Ecto neural progenitor cell (in vitro differentiated cells): ENCODE measurements at regions not wholly inside any gene's neighbourhood (a gene's known extent, or its start where the extent isn't known, plus 50 kb on each side); places are given as distances from the start of the nearest gene placed in this dataset.
"Not testable (repeated sequence)": the region's sequence is repeated elsewhere in the genome, so short reads cannot be mapped to it uniquely, and the experiment has no call there.

Experiments used
- DNase-seq: peaks from one replicate; pipeline ENCODE4 v3.0.0-alpha.2; 2018; ENCODE audit warnings: low spot score

GRCh38 chr20:52049001-52049731 is 142.4 kb downstream of the ZFP64 start:
- peak; percentile 67 for DNase-seq

DNA sequence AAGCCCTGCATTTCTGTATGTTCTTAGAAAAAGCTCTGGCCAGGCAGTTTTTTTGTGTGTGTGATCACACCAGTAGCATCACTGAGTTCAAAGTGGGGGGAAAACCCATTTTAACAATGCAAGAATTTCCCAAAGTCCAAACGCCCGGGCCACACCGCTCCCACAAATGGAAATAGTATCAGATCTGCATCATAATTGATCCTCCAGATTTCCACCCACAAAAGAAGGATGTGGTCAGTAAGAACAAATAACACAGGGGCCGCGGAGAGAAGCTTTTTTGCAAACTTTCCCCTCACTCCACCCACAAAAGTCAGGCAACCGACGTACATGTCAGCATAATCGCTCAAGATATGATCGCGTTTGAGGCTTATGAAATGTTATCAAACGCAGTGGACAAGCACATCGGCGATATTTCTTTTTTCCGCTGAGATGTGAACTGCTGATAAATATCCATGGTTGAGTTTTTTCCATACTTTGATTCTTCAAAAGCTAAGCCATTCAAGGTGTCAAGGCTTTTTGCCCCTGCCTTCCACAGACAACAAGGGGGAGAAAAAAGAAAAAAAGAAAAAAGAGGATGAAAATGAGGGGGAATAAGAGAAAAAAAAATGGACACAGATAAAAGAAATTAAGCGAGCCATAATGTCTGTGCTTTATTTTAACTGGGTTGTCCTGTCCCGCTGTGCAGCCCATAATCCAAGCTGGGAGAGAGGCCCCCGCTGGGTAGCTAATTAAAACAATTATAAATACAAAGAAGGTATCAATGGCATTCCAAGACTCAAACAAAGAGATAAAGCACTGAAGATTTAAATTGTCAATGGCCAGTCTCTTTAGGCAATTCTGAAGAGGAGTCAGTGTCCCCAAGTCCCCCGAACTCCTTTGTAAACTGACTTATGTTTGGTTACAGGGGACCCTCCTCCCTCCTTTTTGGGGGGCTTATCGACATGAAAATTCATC is 143.5 kb downstream of the ZFP64 start:
- DNase-seq, result peak; percentile 58

DNA sequence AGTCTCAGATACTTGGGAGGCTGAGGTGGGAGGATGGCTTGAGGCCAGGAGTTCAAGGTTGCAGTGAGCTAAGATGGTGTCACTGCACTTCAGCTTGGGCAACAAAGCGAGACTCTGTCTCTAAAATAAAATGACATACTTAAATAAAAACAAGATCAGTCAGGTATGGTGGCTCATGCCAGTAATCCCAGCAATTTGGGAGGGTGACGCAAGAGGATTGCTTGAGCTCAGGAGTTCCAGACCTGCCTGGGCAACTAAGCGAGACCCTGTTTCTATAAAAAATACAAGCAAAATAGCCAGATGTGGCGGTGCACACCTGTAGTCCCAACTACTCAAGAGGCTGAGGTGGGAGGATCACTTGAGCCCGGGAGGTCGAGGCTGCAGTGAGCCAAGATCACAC is 149.6 kb downstream of the ZFP64 start:
- DNase-seq, result no peak

- DNase-seq, result no peak
Observed at GRCh38 chr20:52039790-52040189, 151.8 kb downstream of the ZFP64 start.

DNA sequence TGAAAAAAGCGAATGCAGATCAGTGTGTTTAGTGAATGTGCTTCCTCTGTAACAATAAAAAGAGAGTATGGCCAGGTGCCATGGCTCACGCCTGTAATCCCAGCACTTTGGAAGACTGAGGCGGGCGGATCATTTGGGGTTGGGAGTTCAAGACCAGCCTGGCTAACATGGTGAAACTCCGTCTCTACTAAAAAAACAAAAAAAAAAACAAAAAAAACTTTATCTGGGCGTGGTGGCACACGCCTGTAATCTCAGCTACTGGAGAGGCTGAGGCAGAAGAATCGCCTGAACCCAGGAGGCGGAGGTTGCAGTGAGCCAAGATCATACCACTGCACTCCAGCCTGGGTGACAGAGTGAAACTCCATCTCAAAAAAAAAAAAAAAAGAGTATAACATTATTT is 152.9 kb downstream of the ZFP64 start:
- DNase-seq, result not testable (repeated sequence)

GRCh38 chr20:52037370-52037769 is 154.2 kb downstream of the ZFP64 start:
- DNase-seq, result no peak

DNA sequence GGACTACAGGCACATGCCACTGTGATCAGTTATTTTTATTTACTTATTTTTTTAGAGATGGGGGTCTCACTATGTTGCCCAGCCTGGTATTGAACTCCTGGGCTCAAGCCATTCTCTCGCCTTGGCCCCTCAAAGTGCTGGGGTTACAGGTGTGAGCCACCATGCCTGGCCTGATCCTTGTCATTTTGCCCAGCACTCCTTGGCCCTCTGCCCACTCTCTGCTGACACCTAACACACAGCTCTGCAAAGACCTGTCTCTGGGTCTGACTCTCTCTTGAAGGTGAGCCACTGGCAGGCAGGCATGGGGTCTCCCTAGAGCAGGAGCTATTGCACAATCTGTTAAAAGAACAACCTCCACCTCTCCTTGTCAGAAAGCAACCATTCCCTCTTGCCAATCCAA is 155.6 kb downstream of the ZFP64 start:
- no peak for DNase-seq

- no peak for DNase-seq
Observed at GRCh38 chr20:52035498-52035897, 156.1 kb downstream of the ZFP64 start.

GRCh38 chr20:52034581-52034980 is 157.0 kb downstream of the ZFP64 start:
- no peak for DNase-seq

- no peak for DNase-seq
Observed at GRCh38 chr20:52033313-52033712, 158.3 kb downstream of the ZFP64 start.

GRCh38 chr20:52032304-52032683 is 159.3 kb downstream of the ZFP64 start:
- not testable (repeated sequence) for DNase-seq

DNA sequence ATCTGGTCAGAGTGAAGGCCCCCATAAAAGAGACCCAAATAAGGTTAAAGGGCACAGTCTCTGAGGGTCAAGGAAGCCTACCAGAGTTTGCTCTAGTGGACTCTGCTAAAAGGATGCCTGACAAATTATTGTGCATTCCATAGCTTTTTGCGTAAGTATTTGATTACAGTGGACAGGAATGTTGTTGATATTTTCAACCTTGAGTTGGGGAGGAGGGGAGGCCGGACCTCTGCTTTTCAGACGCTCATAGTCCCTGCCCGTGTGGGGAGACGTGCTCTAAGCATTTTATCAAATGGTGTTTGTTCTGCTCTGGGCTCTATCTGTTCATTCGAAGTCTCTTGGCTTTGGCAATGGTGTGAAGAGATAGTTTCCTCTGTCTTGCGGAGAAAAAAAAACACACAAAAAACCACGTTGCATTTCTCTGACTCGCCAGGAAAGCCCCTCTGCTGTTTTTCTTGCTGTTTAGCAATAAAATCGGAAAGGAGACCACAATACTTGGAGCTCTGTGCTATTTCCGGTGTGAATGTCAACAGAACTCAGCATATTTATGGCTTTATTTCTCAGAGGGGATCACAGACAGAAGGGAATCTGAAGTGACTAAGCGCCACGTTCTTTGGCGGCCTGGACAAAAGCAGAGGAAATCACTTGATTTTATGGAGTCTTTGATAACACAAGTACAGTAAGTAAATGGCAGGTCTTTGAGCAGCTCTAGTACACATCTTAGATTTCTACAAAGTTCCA is 159.8 kb downstream of the ZFP64 start:
- no peak for DNase-seq

DNA sequence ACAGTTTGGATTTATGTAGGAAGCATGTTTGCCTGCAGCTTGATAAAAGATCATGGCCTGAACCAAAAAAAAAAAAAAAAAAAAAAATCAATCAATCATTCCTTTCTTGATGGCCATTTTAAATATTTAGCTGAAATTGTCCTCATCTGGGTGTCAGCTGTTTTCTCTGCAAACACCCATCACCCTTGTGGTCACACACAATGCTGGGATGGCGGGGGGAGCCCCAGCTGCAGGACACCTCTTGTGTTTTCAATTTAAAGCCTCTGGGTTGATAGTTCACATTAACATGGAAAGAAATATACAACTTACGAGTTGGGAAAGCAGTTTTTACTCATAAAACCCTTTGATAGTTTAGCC is 160.4 kb downstream of the ZFP64 start:
- no peak for DNase-seq

DNA sequence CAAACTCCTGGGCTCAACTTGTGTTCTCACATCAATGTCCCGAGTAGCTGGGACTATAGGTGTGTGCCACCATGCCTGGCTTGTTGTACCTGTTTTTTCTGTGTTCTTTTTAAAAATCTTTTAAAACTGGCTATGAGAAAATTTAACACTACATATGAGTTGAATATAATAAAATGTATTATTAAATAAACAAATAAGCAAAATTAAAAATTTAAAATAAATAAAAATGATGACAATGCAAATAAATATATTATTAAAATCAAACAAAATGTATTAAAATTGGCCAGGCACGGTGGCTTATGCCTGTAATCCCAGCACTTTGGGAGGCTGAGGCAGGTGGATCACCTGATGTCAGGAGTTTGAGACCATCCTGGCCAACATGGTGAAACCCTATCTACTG is 162.4 kb downstream of the ZFP64 start:
- DNase-seq, result not testable (repeated sequence)

- no peak for DNase-seq
Observed at GRCh38 chr20:52025938-52026337, 165.6 kb downstream of the ZFP64 start.

DNA sequence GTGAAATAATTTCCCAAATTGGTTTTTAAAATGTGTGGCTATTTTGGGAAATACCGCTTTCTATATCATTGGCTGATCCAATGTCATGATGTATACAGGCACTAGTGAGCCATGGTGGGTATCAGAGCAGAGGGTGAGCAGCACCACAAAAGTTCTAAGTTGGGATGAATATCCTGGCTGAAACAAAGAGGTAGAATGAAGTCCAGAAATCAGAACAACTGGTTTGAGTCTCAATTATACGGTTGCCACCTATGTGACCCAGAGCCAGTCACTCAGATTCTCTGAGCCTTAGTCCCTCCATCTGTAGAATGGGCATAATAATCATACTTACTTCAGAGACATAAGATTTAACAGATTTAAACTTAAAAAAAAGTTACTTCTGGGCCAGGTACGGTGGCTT is 172.3 kb downstream of the ZFP64 start:
- DNase-seq, result no peak

DNA sequence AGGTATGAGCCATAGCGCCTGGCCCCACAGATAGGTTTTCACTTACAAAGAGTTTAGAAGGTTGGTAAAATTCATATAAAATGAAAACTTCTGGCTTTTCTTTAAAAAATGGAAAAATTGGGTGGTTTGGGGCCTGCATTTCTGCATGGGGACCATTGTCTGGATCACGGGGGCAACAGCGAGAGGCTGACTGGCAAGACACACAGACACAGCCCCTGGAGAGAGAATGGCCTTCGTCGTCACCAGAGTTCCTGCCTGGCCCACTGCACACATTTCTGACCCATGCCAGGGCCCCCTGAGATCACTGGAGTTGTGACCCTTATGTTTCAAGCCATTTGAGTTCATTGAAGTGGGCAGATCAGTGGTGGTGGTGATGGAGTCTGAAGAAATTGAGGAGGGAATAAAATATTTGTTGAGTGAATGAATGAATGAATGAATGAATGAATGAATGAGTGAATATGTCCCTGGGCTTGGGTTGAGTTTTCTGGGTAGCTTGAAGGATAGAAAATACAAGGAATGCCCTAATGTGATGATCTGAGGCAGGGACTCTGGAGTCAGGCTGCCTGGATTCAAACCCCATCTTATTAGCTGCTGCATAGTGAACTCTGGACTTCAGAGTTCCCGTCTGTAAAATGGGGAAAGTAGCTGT is 173.8 kb downstream of the ZFP64 start:
- no peak for DNase-seq

- DNase-seq, result no peak
Observed at GRCh38 chr20:52016022-52016421, 175.6 kb downstream of the ZFP64 start.

GRCh38 chr20:52015155-52015554 is 176.4 kb downstream of the ZFP64 start:
- no peak for DNase-seq

- no peak for DNase-seq
Observed at GRCh38 chr20:52012079-52012478, 179.5 kb downstream of the ZFP64 start.

DNA sequence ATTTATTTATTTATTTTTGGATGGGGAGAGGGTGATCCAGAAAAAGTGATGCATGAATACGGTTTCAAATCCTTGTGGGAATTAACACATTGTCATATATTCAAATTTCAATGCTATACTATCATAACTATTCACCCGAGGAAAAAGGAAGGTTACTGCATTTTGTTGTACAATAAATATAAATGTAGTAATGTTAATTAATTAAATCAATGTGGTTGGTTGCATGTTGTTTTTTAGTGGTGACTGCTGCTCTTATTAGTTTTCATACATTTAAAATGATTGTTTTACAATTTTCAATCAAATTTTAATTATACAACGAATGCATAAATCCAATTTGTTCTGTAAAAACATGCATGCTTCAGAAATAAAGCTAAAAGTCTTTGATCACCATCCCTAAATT is 180.5 kb downstream of the ZFP64 start:
- DNase-seq, result no peak

DNA sequence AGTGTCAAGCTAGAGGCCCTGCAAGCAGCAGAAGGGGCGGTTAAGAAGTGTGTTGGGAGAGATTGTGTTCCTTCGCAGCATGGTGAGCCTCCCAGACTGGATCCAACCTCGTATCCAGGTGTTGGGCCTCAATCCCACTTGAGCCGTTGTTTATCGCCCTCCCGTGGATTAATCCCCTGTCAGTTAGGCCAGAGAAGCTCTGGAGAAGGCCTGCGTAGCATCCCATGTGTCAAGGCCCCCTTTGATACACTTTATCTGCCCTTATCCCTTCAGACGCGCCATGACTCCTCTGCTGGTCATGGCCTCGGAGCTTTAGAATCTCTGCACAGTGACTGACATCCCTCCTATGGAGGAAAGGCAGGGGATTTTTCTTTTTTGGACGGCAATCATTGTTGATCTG is 181.0 kb downstream of the ZFP64 start:
- DNase-seq, result peak; percentile 55
